ENCODE measurements at regions not wholly inside any gene's neighbourhood (a gene's known extent, or its start where the extent isn't known, plus 50 kb on each side); places are given as distances from the start of the nearest gene placed in this dataset.

- DNase-seq (ENCODE audit: low spot score in 2 of 2) (no peak), ATAC-seq (ENCODE audit: low read depth) (no peak)
- H3K36me3 Mint-ChIP-seq = no peaks in the 10 kb centered on the region
- H3K27ac Mint-ChIP-seq = no peak overlapping the region
- H3K4me1 Mint-ChIP-seq = no peaks in the 10 kb centered on the region
- H3K4me3 Mint-ChIP-seq = no peak overlapping the region
- no peaks in the 10 kb centered on the region for H3K9me3 Mint-ChIP-seq
- no peaks in the 10 kb centered on the region for H3K27me3 Mint-ChIP-seq
Measured at GRCh38 chr10:36253731-36254130, 611.6 kb upstream of the FZD8 start.

- Mint-ChIP-seq H3K9me3 (no peaks in the 10 kb centered on the region), H3K4me3 (no peak overlapping the region), H3K27ac (no peak overlapping the region), H3K36me3 (no peaks in the 10 kb centered on the region), H3K4me1 (no peaks in the 10 kb centered on the region), H3K27me3 (no peaks in the 10 kb centered on the region)
- DNase-seq (ENCODE audit: low spot score in 2 of 2) = no peak
- no peak for ATAC-seq (ENCODE audit: low read depth)
Measured at GRCh38 chr10:36251068-36251467, 609.0 kb upstream of the FZD8 start.

GRCh38 chr10:36248304-36248981 is 606.3 kb upstream of the FZD8 start:
- no peak for DNase-seq (ENCODE audit: low spot score in 2 of 2)
- Mint-ChIP-seq H3K27ac (no peak overlapping the region), H3K4me1 (no peaks in the 10 kb centered on the region), H3K36me3 (no peaks in the 10 kb centered on the region), H3K4me3 (no peak overlapping the region), H3K27me3 (no peaks in the 10 kb centered on the region), H3K9me3 (peaks cover 3% of the 10 kb centered on the region)
- ATAC-seq (ENCODE audit: low read depth) = no peak

GRCh38 chr10:36247478-36247877 is 605.4 kb upstream of the FZD8 start:
- Mint-ChIP-seq H3K27ac (no peak overlapping the region), H3K27me3 (no peaks in the 10 kb centered on the region), H3K36me3 (no peaks in the 10 kb centered on the region), H3K4me3 (no peak overlapping the region), H3K4me1 (no peaks in the 10 kb centered on the region), H3K9me3 (peaks cover 3% of the 10 kb centered on the region)
- ATAC-seq (ENCODE audit: low read depth) = no peak
- DNase-seq (ENCODE audit: low spot score in 2 of 2) = no peak

DNA sequence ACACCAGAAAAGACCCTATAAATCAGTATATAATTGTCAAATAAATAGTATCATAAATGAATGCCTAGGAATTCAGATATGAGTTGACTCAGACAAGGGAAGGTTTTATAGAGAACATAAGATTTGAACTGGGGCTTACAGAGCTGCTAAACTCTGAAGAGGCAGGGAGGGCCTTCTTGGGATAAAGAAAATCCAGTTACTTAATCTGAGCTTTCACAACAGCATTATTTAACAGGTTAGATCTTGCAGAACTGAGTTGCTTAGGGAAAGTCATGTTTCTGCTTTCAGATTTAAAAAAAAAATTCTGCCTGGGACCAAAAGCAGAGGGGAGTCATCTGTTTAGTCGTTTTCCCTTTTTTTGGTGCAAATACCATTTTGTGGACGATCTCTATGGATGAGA is 594.8 kb upstream of the FZD8 start:
- H3K4me3 Mint-ChIP-seq = no peak overlapping the region
- H3K4me1 Mint-ChIP-seq = no peaks in the 10 kb centered on the region
- H3K9me3 Mint-ChIP-seq = peaks cover 4% of the 10 kb centered on the region
- ATAC-seq (ENCODE audit: low read depth) (no peak), DNase-seq (ENCODE audit: low spot score in 2 of 2) (no peak)
- no peaks in the 10 kb centered on the region for H3K36me3 Mint-ChIP-seq
- H3K27ac Mint-ChIP-seq = no peak overlapping the region
- no peaks in the 10 kb centered on the region for H3K27me3 Mint-ChIP-seq

DNA sequence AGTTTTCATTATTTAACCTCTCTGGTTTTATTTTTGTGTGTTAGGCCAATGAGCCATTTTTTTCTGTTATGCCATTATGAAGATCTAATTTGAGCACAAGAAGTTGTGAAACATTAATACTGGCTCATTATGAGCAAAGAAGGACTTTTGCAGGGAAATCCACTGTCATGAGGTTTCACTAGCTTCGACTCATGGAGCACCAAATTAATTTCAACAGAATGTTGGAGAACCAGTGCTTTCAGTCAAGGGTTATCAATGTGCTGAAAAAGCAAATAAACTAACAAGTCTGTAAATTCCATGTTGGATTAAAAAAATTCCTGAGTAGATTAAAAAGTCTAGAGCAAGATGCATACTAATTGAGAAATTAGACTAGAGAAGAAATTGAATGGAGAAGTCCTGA is 594.2 kb upstream of the FZD8 start:
- H3K36me3 Mint-ChIP-seq = no peaks in the 10 kb centered on the region
- ATAC-seq (ENCODE audit: low read depth) (no peak), DNase-seq (ENCODE audit: low spot score in 2 of 2) (no peak)
- peaks cover 6% of the 10 kb centered on the region for H3K9me3 Mint-ChIP-seq
- H3K27ac Mint-ChIP-seq = no peak overlapping the region
- no peaks in the 10 kb centered on the region for H3K4me1 Mint-ChIP-seq
- H3K27me3 Mint-ChIP-seq = no peaks in the 10 kb centered on the region
- H3K4me3 Mint-ChIP-seq = no peak overlapping the region

DNA sequence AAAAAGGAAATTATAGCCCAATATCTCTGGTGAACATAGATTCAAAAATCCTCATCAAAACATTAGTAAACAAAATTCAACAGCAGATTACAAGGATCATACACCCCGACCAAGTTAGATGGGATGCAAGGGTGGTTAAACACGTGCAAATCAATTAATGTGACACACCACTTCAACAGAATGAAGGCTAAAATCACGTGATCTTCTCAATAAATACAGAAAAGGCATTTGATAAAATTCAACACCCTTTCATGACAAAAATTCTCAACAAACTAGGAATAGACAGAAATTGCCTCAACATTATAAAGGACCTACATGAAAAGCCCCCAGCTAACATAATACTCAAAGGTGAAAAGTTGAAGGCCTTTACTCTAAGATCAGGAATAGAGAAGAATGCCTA is 590.8 kb upstream of the FZD8 start:
- H3K36me3 Mint-ChIP-seq = no peaks in the 10 kb centered on the region
- no peaks in the 10 kb centered on the region for H3K4me1 Mint-ChIP-seq
- H3K4me3 Mint-ChIP-seq = no peak overlapping the region
- ATAC-seq (ENCODE audit: low read depth) = no peak
- H3K27ac Mint-ChIP-seq = no peak overlapping the region
- no peaks in the 10 kb centered on the region for H3K27me3 Mint-ChIP-seq
- no peak for DNase-seq (ENCODE audit: low spot score in 2 of 2)
- peaks cover 9% of the 10 kb centered on the region for H3K9me3 Mint-ChIP-seq

DNA sequence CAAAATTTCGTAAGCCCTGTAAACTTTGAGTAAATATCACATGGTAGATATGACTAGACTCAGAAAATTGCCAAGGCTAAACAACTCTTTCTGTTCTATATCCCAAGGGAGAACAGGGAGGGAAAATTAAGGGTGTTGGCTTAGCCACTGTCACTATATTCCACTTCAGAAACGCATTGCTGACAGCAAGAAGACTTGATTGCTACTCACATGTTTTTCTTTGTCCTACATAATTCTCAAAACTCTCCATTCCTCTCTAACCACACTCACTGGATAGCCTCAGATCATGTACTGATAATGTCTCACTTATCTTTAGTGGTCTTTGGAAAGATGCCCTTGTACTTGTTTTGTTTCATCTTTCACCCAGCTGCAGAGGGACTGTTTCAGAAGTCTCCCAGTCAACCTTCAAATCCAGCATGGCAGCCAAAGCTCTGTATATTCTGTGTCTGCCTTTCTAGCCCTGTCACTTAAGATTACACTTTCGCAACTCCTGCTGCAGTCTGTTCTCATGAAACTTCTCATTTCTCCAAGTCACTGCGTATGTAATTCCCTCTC is 582.4 kb upstream of the FZD8 start:
- Mint-ChIP-seq H3K9me3 (peaks cover 5% of the 10 kb centered on the region), H3K4me1 (no peaks in the 10 kb centered on the region), H3K27me3 (no peaks in the 10 kb centered on the region), H3K4me3 (no peak overlapping the region), H3K36me3 (no peaks in the 10 kb centered on the region), H3K27ac (no peak overlapping the region)
- DNase-seq (ENCODE audit: low spot score in 2 of 2) (no peak), ATAC-seq (ENCODE audit: low read depth) (no peak)

DNA sequence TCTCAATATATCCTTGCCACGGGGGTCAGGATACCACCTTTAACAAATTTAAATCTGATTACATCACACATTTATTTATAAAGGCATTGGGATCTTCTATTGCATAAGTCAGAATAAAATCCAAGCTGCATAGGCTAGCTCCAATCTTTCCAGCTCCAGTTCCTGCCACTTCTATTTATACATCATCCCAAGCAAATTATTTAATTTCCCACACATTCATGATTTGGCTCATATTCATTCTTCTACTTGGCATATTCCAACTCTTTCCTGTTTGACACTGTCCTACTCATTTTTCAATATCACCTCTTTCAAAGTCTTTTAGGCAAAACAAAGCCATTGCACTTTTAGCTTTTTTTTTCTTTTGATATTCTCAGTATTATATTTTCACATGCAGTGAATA is 579.0 kb upstream of the FZD8 start:
- ATAC-seq (ENCODE audit: low read depth) (no peak), DNase-seq (ENCODE audit: low spot score in 2 of 2) (no peak)
- Mint-ChIP-seq H3K9me3 (no peaks in the 10 kb centered on the region), H3K27me3 (no peaks in the 10 kb centered on the region), H3K4me1 (no peaks in the 10 kb centered on the region), H3K36me3 (no peaks in the 10 kb centered on the region), H3K27ac (no peak overlapping the region), H3K4me3 (no peak overlapping the region)

DNA sequence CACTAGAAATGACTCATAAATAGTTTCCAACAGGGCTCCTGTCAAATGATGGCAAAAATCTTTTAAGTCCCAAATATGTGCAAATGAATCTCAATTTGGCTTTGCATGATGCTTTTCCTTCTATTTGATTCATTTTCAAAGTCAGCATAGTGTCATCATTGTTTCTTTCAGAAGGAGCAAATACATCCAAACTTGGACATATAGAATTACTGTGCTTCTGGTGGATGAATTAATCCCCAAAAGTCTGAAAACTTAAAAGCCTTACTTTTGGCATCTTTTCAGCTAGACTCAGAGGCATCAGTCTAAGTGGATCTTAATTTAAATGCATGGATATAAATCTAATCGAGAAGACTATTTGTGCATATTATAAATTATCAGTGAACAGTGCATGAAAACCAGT is 578.1 kb upstream of the FZD8 start:
- H3K4me3 Mint-ChIP-seq = no peak overlapping the region

DNA sequence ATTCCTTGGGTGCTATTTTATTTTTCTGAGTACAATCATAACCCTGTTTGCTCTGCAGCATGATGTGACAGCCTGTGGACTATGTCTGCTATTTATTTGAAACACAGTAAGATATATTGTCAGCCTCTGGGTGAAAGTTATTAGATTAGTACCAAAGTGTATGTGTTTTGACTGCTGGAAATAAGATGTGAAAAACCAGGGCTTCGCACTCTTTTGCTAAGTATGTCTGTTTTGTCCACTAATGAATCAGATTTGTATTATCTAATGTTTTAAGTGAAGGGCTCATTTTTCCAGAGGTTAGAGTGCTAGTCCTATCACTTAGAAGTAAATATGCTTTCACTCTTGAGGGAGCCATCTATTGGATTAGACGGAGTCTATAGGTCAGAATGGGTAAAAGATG is 569.8 kb upstream of the FZD8 start:
- Mint-ChIP-seq H3K27me3 (no peaks in the 10 kb centered on the region), H3K9me3 (no peaks in the 10 kb centered on the region), H3K36me3 (no peaks in the 10 kb centered on the region), H3K27ac (no peak overlapping the region), H3K4me3 (no peak overlapping the region), H3K4me1 (no peaks in the 10 kb centered on the region)
- DNase-seq (ENCODE audit: low spot score in 2 of 2) (no peak), ATAC-seq (ENCODE audit: low read depth) (no peak)

More for the DNA sequence above, 578.1 kb upstream of the FZD8 start:
- H3K27me3 Mint-ChIP-seq = no peaks in the 10 kb centered on the region
- H3K36me3 Mint-ChIP-seq = no peaks in the 10 kb centered on the region
- ATAC-seq (ENCODE audit: low read depth) (no peak), DNase-seq (ENCODE audit: low spot score in 2 of 2) (no peak)
- no peak overlapping the region for H3K27ac Mint-ChIP-seq
- no peaks in the 10 kb centered on the region for H3K9me3 Mint-ChIP-seq
- H3K4me1 Mint-ChIP-seq = no peaks in the 10 kb centered on the region

DNA sequence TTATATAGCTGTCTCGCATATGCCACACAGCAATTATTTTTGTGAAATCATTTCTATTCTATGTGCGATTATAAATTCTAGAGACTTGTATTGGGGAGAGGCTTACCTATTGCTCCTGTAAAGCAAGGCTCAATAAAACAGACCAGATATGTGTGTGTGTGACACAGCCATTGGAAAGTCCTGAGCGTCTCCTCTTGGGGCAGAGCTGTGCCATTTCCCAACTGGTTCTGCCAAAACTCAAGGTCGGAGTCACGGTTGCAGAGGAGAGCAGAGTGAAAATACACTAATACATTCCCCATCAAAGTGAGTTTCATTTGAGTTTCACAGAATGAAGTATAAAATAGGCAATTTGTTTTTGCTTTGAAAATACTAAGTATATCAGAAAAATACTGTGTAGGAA is 567.4 kb upstream of the FZD8 start:
- Mint-ChIP-seq H3K27me3 (no peaks in the 10 kb centered on the region), H3K4me1 (no peaks in the 10 kb centered on the region), H3K27ac (no peak overlapping the region), H3K36me3 (no peaks in the 10 kb centered on the region), H3K4me3 (no peak overlapping the region), H3K9me3 (no peaks in the 10 kb centered on the region)
- no peak for ATAC-seq (ENCODE audit: low read depth)
- no peak for DNase-seq (ENCODE audit: low spot score in 2 of 2)

GRCh38 chr10:36202881-36203280 is 560.8 kb upstream of the FZD8 start:
- Mint-ChIP-seq H3K27me3 (no peaks in the 10 kb centered on the region), H3K9me3 (peaks cover 7% of the 10 kb centered on the region), H3K27ac (no peak overlapping the region), H3K36me3 (no peaks in the 10 kb centered on the region), H3K4me3 (no peak overlapping the region), H3K4me1 (no peaks in the 10 kb centered on the region)
- no peak for ATAC-seq (ENCODE audit: low read depth)
- DNase-seq (ENCODE audit: low spot score in 2 of 2) = no peak

GRCh38 chr10:36200577-36200976 is 558.5 kb upstream of the FZD8 start:
- ATAC-seq (ENCODE audit: low read depth) (no peak), DNase-seq (ENCODE audit: low spot score in 2 of 2) (no peak)
- Mint-ChIP-seq H3K36me3 (no peaks in the 10 kb centered on the region), H3K4me3 (no peak overlapping the region), H3K27me3 (no peaks in the 10 kb centered on the region), H3K4me1 (no peaks in the 10 kb centered on the region), H3K27ac (no peak overlapping the region), H3K9me3 (peaks cover 8% of the 10 kb centered on the region)

- ATAC-seq (ENCODE audit: low read depth) (no peak), DNase-seq (ENCODE audit: low spot score in 2 of 2) (no peak)
- H3K9me3 Mint-ChIP-seq = peaks cover 12% of the 10 kb centered on the region
- no peak overlapping the region for H3K27ac Mint-ChIP-seq
- no peaks in the 10 kb centered on the region for H3K36me3 Mint-ChIP-seq
- H3K27me3 Mint-ChIP-seq = no peaks in the 10 kb centered on the region
- H3K4me1 Mint-ChIP-seq = no peaks in the 10 kb centered on the region
- no peak overlapping the region for H3K4me3 Mint-ChIP-seq
Measured at GRCh38 chr10:36198322-36198721, 556.2 kb upstream of the FZD8 start.

All from memory B cell (primary cell).